A673 (cell line): ENCODE measurements at regions not wholly inside any gene's neighbourhood (a gene's known extent, or its start where the extent isn't known, plus 50 kb on each side); places are given as distances from the start of the nearest gene placed in this dataset.

Experiments used
- CTCF ChIP-seq: fragments of 300-800, 200-600 bp; sonication (generic); conservative IDR thresholded peaks from 2 replicates; pipeline ENCODE4 v1.5.1; 2017; ENCODE audit warnings: low read depth, mild to moderate bottlenecking, antibody characterized with exemption, low read length, moderate library complexity, mixed read lengths
- EZH2 ChIP-seq: fragments of 200-600 bp; sonication (generic); IDR thresholded peaks from 2 replicates; pipeline ENCODE4 v1.6.1; 2017; ENCODE audit warnings: borderline replicate concordance, low read depth, mild to moderate bottlenecking, mixed read lengths, antibody characterized with exemption, low read length; ENCODE audit not compliant: poor library complexity, severe bottlenecking

GRCh38 chr11:42913731-42914130 lies 398.1 kb upstream of the API5 start:
- TF ChIP-seq EZH2: no peak
- no peak for TF ChIP-seq CTCF
